HTR-8/SVneo (cell line): ENCODE measurements at regions not wholly inside any gene's neighbourhood (a gene's known extent, or its start where the extent isn't known, plus 50 kb on each side); places are given as distances from the start of the nearest gene placed in this dataset.
"Not testable (repeated sequence)": the region's sequence is repeated elsewhere in the genome, so short reads cannot be mapped to it uniquely, and the experiment has no call there.

Source experiments
- DNase-seq: peaks from one replicate; pipeline ENCODE4 v3.0.0; 2011; ENCODE audit warnings: low spot score, mixed read lengths; ENCODE audit not compliant: insufficient read length
- FAIRE-seq: peaks from 2 replicates; lab custom pipeline; 2011; peaks lifted over from hg19 to GRCh38; lab: Jason Lieb, UNC

- no peak for DNase-seq
- FAIRE-seq: no peak
Observed at GRCh38 chr6:85240787-85241385, 209.0 kb upstream of the NT5E start.

- FAIRE-seq: no peak
Observed at GRCh38 chr6:85237478-85237877, 212.4 kb upstream of the NT5E start.

GRCh38 chr6:85236636-85237035 lies 213.2 kb upstream of the NT5E start:
- FAIRE-seq (no peak), DNase-seq (no peak)

More at GRCh38 chr6:85237478-85237877, 212.4 kb upstream of the NT5E start:
- DNase-seq: no peak

- FAIRE-seq: not testable (repeated sequence)
Observed at GRCh38 chr6:85227345-85227744, 222.5 kb upstream of the NT5E start.

GRCh38 chr6:85212794-85213193 lies 237.1 kb upstream of the NT5E start:
- DNase-seq, FAIRE-seq: not testable (repeated sequence)

More at GRCh38 chr6:85227345-85227744, 222.5 kb upstream of the NT5E start:
- DNase-seq: not testable (repeated sequence)

- FAIRE-seq (no peak), DNase-seq (no peak)
Observed at GRCh38 chr6:85195243-85195642, 254.6 kb upstream of the NT5E start.

GRCh38 chr6:85193339-85193738 lies 256.5 kb upstream of the NT5E start:
- no peak for FAIRE-seq

GRCh38 chr6:85192596-85192995 lies 257.3 kb upstream of the NT5E start:
- DNase-seq (no peak), FAIRE-seq (no peak)

More at GRCh38 chr6:85193339-85193738, 256.5 kb upstream of the NT5E start:
- DNase-seq: no peak

- no peak for FAIRE-seq
- DNase-seq: no peak
Observed at GRCh38 chr6:85192186-85192585, 257.7 kb upstream of the NT5E start.

GRCh38 chr6:85191656-85192055 lies 258.2 kb upstream of the NT5E start:
- FAIRE-seq: no peak
- no peak for DNase-seq

- FAIRE-seq (no peak), DNase-seq (no peak)
Observed at GRCh38 chr6:85186546-85187175, 263.2 kb upstream of the NT5E start.

- FAIRE-seq: no peak
Observed at GRCh38 chr6:85185977-85186376, 263.9 kb upstream of the NT5E start.

GRCh38 chr6:85183841-85184240 lies 266.0 kb upstream of the NT5E start:
- no peak for FAIRE-seq
- DNase-seq: no peak

More at GRCh38 chr6:85185977-85186376, 263.9 kb upstream of the NT5E start:
- no peak for DNase-seq

- no peak for FAIRE-seq
- no peak for DNase-seq
Observed at GRCh38 chr6:85172705-85173104, 277.2 kb upstream of the NT5E start.

GRCh38 chr6:85172161-85172560 lies 277.7 kb upstream of the NT5E start:
- DNase-seq: no peak
- FAIRE-seq: no peak

- DNase-seq (no peak), FAIRE-seq (no peak)
Observed at GRCh38 chr6:85169189-85169588, 280.7 kb upstream of the NT5E start.

GRCh38 chr6:85168146-85168545 lies 281.7 kb upstream of the NT5E start:
- FAIRE-seq: no peak
- DNase-seq: no peak

GRCh38 chr6:85166114-85166741 lies 283.7 kb upstream of the NT5E start:
- no peak for DNase-seq
- no peak for FAIRE-seq

GRCh38 chr6:85163156-85164080 lies 286.5 kb upstream of the NT5E start:
- DNase-seq (no peak), FAIRE-seq (no peak)

GRCh38 chr6:85157311-85157710 lies 292.6 kb upstream of the NT5E start:
- no peak for FAIRE-seq
- DNase-seq: no peak
